ENCODE measurements at regions not wholly inside any gene's neighbourhood (a gene's known extent, or its start where the extent isn't known, plus 50 kb on each side); places are given as distances from the start of the nearest gene placed in this dataset.

- no peak for DNase-seq
These were observed 149.0 kb downstream of the GLI2 start for GRCh38 chr2:120884472-120885290.

GRCh38 chr2:120885321-120885720, 149.7 kb downstream of the GLI2 start:
- DNase-seq = no peak

GRCh38 chr2:120885749-120886148, 150.1 kb downstream of the GLI2 start:
- no peak for DNase-seq

- DNase-seq = no peak
These were observed 151.1 kb downstream of the GLI2 start for GRCh38 chr2:120886534-120887319.

GRCh38 chr2:120887320-120887697, 151.6 kb downstream of the GLI2 start:
- DNase-seq = no peak

- no peak for DNase-seq
These were observed 152.1 kb downstream of the GLI2 start for GRCh38 chr2:120887741-120888231.

- no peak for DNase-seq
These were observed 153.2 kb downstream of the GLI2 start for GRCh38 chr2:120888851-120889250.

GRCh38 chr2:120889936-120890335, 154.3 kb downstream of the GLI2 start:
- no peak for DNase-seq

- DNase-seq = no peak
These were observed 155.1 kb downstream of the GLI2 start for GRCh38 chr2:120890566-120891360.

GRCh38 chr2:120892271-120892966, 156.8 kb downstream of the GLI2 start:
- DNase-seq = no peak

GRCh38 chr2:120892967-120893667, 157.4 kb downstream of the GLI2 start:
- DNase-seq = no peak

- DNase-seq = no peak
These were observed 158.3 kb downstream of the GLI2 start for GRCh38 chr2:120893811-120894584.

- DNase-seq = no peak
These were observed 159.3 kb downstream of the GLI2 start for GRCh38 chr2:120894966-120895365.

- no peak for DNase-seq
These were observed 160.5 kb downstream of the GLI2 start for GRCh38 chr2:120896126-120896525.

GRCh38 chr2:120896901-120897300, 161.2 kb downstream of the GLI2 start:
- no peak for DNase-seq

- no peak for DNase-seq
These were observed 161.7 kb downstream of the GLI2 start for GRCh38 chr2:120897399-120897798.

GRCh38 chr2:120898496-120898895, 162.8 kb downstream of the GLI2 start:
- DNase-seq = no peak

- DNase-seq = no peak
These were observed 163.5 kb downstream of the GLI2 start for GRCh38 chr2:120898961-120899750.

GRCh38 chr2:120899771-120900170, 164.1 kb downstream of the GLI2 start:
- no peak for DNase-seq

- no peak for DNase-seq
These were observed 165.5 kb downstream of the GLI2 start for GRCh38 chr2:120901201-120901600.
